Suprapubic skin (tissue), 4 donors: ENCODE measurements at regions not wholly inside any gene's neighbourhood (a gene's known extent, or its start where the extent isn't known, plus 50 kb on each side); places are given as distances from the start of the nearest gene placed in this dataset.

Source experiments
- EP300 ChIP-seq: sonication (generic); formaldehyde crosslinking; IDR thresholded peaks from one replicate; pipeline ENCODE4 v1.6.1; 2017; ENCODE audit warnings: antibody characterized with exemption
- POLR2AphosphoS5 ChIP-seq, 3 donors: sonication (generic); formaldehyde crosslinking; IDR thresholded peaks; one replicate each; pipeline ENCODE4 v1.6.1; 2017; ENCODE audit warnings: antibody characterized with exemption in 3 of 3
- TF ChIP-seq, protein P1 (sequence below), 2 donors: fragments of 200-600 bp in 1 of 2; fragments of 450-650 bp in 1 of 2; sonication (generic) in 1 of 2; IDR thresholded peaks; one replicate each; pipeline ENCODE4 v1.5.1; 2016 to 2019; ENCODE audit warnings: antibody characterized with exemption in 2 of 2, mild to moderate bottlenecking in 1 of 2, moderate library complexity in 1 of 2

DNA sequence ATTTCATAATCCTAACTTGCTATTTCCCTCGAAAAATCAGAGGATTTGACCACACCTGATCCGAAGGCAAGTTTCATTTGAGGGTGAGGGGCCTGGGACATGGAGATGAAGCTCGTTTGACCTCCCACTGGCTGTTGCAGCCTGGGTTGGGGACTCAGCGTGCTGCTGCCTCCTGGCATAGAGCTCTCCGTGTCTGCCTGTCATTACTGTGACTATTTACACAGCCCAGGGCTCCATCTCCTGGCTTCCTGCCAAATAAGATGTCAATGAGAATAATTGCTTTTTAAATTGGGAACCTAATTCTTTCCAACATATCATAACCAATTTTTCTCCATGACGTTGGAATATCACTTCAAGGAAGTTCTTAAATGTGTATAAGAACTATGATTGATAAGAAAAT, 139.3 kb upstream of the COBL start:
- TF ChIP-seq, protein P1, sequence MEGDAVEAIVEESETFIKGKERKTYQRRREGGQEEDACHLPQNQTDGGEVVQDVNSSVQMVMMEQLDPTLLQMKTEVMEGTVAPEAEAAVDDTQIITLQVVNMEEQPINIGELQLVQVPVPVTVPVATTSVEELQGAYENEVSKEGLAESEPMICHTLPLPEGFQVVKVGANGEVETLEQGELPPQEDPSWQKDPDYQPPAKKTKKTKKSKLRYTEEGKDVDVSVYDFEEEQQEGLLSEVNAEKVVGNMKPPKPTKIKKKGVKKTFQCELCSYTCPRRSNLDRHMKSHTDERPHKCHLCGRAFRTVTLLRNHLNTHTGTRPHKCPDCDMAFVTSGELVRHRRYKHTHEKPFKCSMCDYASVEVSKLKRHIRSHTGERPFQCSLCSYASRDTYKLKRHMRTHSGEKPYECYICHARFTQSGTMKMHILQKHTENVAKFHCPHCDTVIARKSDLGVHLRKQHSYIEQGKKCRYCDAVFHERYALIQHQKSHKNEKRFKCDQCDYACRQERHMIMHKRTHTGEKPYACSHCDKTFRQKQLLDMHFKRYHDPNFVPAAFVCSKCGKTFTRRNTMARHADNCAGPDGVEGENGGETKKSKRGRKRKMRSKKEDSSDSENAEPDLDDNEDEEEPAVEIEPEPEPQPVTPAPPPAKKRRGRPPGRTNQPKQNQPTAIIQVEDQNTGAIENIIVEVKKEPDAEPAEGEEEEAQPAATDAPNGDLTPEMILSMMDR (IDR thresholded peaks at IDR 0.05): no peak
- TF ChIP-seq POLR2AphosphoS5 (IDR thresholded peaks at IDR 0.05) (no peak), EP300 (no peak)
